IMR-90 (cell line): ENCODE measurements at regions not wholly inside any gene's neighbourhood (a gene's known extent, or its start where the extent isn't known, plus 50 kb on each side); places are given as distances from the start of the nearest gene placed in this dataset.
A peak's percentile ranks its signal among the peaks of the same experiment; 100 is the strongest.

Experiments used
- ATAC-seq: fragments of 200-7000 bp; cut with Tn5 transposase; 2 replicates; pipeline ENCODE4 v1.9.1; 2020; ENCODE audit warnings: low read depth, mild to moderate bottlenecking, moderate library complexity
- BruUV-seq: library from RNA; stranded (reverse); fragments of 400-500 nt; replicated peaks from 2 replicates; lab custom pipeline; 2021; lab: Mats Ljungman, UMichigan
- CTCF ChIA-PET: fragments of 300-600 bp; formaldehyde crosslinking; extraction: SDS; loops from one replicate; lab custom pipeline; 2021; ENCODE audit warnings: antibody characterized with exemption; lab: Yijun Ruan, JAX
- POLR2A ChIA-PET: fragments of 300-600 bp; sonication (Branson Sonifier 250); formaldehyde crosslinking; loops from one replicate; lab custom pipeline; 2022; ENCODE audit warnings: antibody characterized with exemption; ENCODE audit not compliant: unreplicated experiment; lab: Charles Lee
- DNase-seq: peaks from one replicate; pipeline ENCODE4 v3.0.0; 2013
- H2AFZ ChIP-seq: replicated peaks from 2 replicates; pipeline ENCODE3; 2013; ENCODE audit warnings: low read length, mild to moderate bottlenecking; ENCODE audit not compliant: poor library complexity
- H2AK5ac ChIP-seq: 2 replicates; pipeline ENCODE4 v1.6.1; 2013; ENCODE audit warnings: low read depth, low read length, inconsistent platforms
- H2AK9ac ChIP-seq: replicated peaks from 2 replicates; pipeline ENCODE3; 2013; ENCODE audit warnings: mild to moderate bottlenecking, low read depth, low read length, moderate library complexity; ENCODE audit not compliant: poor library complexity
- H2BK120ac ChIP-seq: 2 replicates; pipeline ENCODE4 v1.6.1; 2013; ENCODE audit warnings: low read depth, low read length, inconsistent platforms
- H2BK15ac ChIP-seq: 3 replicates; pipeline ENCODE4 v1.6.1; 2013; ENCODE audit warnings: low read depth, low read length, inconsistent platforms
- H2BK20ac ChIP-seq: 2 replicates; pipeline ENCODE4 v1.6.1; 2013; ENCODE audit warnings: low read depth, mild to moderate bottlenecking, inconsistent platforms, low read length, moderate library complexity
- H2BK5ac ChIP-seq: 2 replicates; pipeline ENCODE4 v1.6.1; 2013; ENCODE audit warnings: mild to moderate bottlenecking, low read depth, low read length, inconsistent platforms; ENCODE audit not compliant: poor library complexity, severe bottlenecking
- H3K14ac ChIP-seq: replicated peaks from 2 replicates; pipeline ENCODE4 v1.6.1; 2013; ENCODE audit warnings: low read depth, low read length, inconsistent platforms
- H3K18ac ChIP-seq: 2 replicates; pipeline ENCODE4 v1.6.1; 2013; ENCODE audit warnings: low read depth, low read length, control low read depth
- H3K23ac ChIP-seq: 2 replicates; pipeline ENCODE4 v1.6.1; 2013; ENCODE audit warnings: low read depth, low read length, inconsistent platforms
- H3K27ac ChIP-seq: 2 replicates; pipeline ENCODE4 v1.5.1; 2013; ENCODE audit warnings: mild to moderate bottlenecking, control low read depth, low read length; ENCODE audit not compliant: insufficient read depth
- H3K27me3 ChIP-seq: 2 replicates; pipeline ENCODE4 v1.6.1; 2013; ENCODE audit warnings: low read length; ENCODE audit not compliant: control insufficient read depth, insufficient read depth
- H3K36me3 ChIP-seq: 2 replicates; pipeline ENCODE4 v1.6.1; 2013; ENCODE audit warnings: low read length, mixed read lengths; ENCODE audit not compliant: control insufficient read depth, insufficient read depth
- H3K4ac ChIP-seq: 2 replicates; pipeline ENCODE4 v1.6.1; 2013; ENCODE audit warnings: low read depth, low read length, inconsistent platforms
- H3K4me1 ChIP-seq: 2 replicates; pipeline ENCODE4 v1.6.1; 2013; ENCODE audit warnings: low read length, mixed read lengths; ENCODE audit not compliant: control insufficient read depth, insufficient read depth
- H3K4me2 ChIP-seq: 2 replicates; pipeline ENCODE4 v1.6.1; 2013; ENCODE audit warnings: low read depth, mild to moderate bottlenecking, control low read depth, low read length, moderate library complexity
- H3K4me3 ChIP-seq: 2 replicates; pipeline ENCODE4 v1.5.1; 2013; ENCODE audit warnings: low read depth, mild to moderate bottlenecking, control low read depth, low read length, moderate library complexity; ENCODE audit not compliant: insufficient read depth
- H3K56ac ChIP-seq: 2 replicates; pipeline ENCODE4 v1.6.1; 2013; ENCODE audit warnings: low read length, inconsistent platforms; ENCODE audit not compliant: insufficient read depth; ENCODE audit errors: extremely low read depth
- H3K79me1 ChIP-seq, 2 experiments: 2 replicates each; pipeline ENCODE4 v1.6.1; 2013; ENCODE audit warnings: low read length in 2 of 2, inconsistent platforms in 1 of 2, low read depth in 1 of 2
- H3K9ac ChIP-seq: 2 replicates; pipeline ENCODE4 v1.6.1; 2013; ENCODE audit warnings: low read depth, low read length, control low read depth
- H3K9me1 ChIP-seq: 2 replicates; pipeline ENCODE4 v1.6.1; 2013; ENCODE audit warnings: low read length, inconsistent platforms; ENCODE audit not compliant: insufficient read depth
- H3K9me3 ChIP-seq: 2 replicates; pipeline ENCODE4 v1.6.1; 2013; ENCODE audit warnings: low read length; ENCODE audit not compliant: control insufficient read depth, insufficient read depth
- H4K20me1 ChIP-seq: 2 replicates; pipeline ENCODE4 v1.6.1; 2013; ENCODE audit warnings: low read length, inconsistent platforms; ENCODE audit not compliant: insufficient read depth
- H4K5ac ChIP-seq: 2 replicates; pipeline ENCODE4 v1.6.1; 2013; ENCODE audit warnings: mild to moderate bottlenecking, low read depth, low read length, control low read depth
- H4K8ac ChIP-seq, 2 experiments: 2 replicates each; pipeline ENCODE4 v1.6.1; 2013; ENCODE audit warnings: low read depth in 2 of 2, low read length in 2 of 2, control low read depth in 1 of 2, inconsistent platforms in 1 of 2
- H4K91ac ChIP-seq: 2 replicates; pipeline ENCODE4 v1.6.1; 2013; ENCODE audit warnings: low read depth, low read length, inconsistent platforms; ENCODE audit not compliant: insufficient read depth
- BHLHE40 ChIP-seq: fragments of 150-350 bp; IDR thresholded peaks from 2 replicates; pipeline ENCODE4 v1.6.1; 2016; ENCODE audit warnings: mild to moderate bottlenecking, low read depth, low read length
- FOS ChIP-seq: fragments of 150-350 bp; IDR thresholded peaks from 2 replicates; pipeline ENCODE4 v1.6.1; 2016; ENCODE audit warnings: low read depth, low read length
- MAFK ChIP-seq: IDR thresholded peaks from 2 replicates; pipeline ENCODE4 v1.6.1; 2012; ENCODE audit warnings: low read depth, low read length, improper control_type of control experiment
- RAD21 ChIP-seq: IDR thresholded peaks from 2 replicates; pipeline ENCODE4 v1.6.1; 2012; ENCODE audit warnings: low read length, improper control_type of control experiment
- RCOR1 ChIP-seq: IDR thresholded peaks from 2 replicates; pipeline ENCODE4 v1.6.1; 2012; ENCODE audit warnings: mild to moderate bottlenecking, low read length, improper control_type of control experiment; ENCODE audit not compliant: insufficient replicate concordance
- WGBS, 2 experiments: methylation state at CpG; one replicate each; pipeline versions ENCODE4 v1.1.5 to v1.1.7; 2013; ENCODE audit warnings: missing lambda C conversion rate in 2 of 2; ENCODE audit not compliant: insufficient read length in 1 of 2; ENCODE audit errors: extremely low coverage in 2 of 2; 5-methylcytosine and 5-hydroxymethylcytosine counted together
- dilution Hi-C: fragments of 300-500 bp; cut with HindIII; formaldehyde crosslinking; loops from one replicate; pipeline ENCODE4 v1.14.3; 2018; ENCODE audit warnings: low sequenced_read_pairs; ENCODE audit not compliant: unreplicated experiment
- in situ Hi-C: fragments of 300-500 bp; cut with MboI; formaldehyde crosslinking; loops from 3 replicates; pipeline ENCODE4 v1.14.3; 2019; ENCODE audit warnings: low sequenced_read_pairs, inconsistent platforms, mixed read lengths
- intact Hi-C: fragments of 100-400 bp; cut with micrococcal nuclease; formaldehyde crosslinking; loops from 2 replicates; pipeline ENCODE4 v1.10.0; 2022
- TF ChIP-seq, protein P1 (sequence below): conservative IDR thresholded peaks from 2 replicates; pipeline ENCODE4 v1.5.1; 2012; ENCODE audit warnings: mild to moderate bottlenecking, low read depth, low read length, improper control_type of control experiment

DNA sequence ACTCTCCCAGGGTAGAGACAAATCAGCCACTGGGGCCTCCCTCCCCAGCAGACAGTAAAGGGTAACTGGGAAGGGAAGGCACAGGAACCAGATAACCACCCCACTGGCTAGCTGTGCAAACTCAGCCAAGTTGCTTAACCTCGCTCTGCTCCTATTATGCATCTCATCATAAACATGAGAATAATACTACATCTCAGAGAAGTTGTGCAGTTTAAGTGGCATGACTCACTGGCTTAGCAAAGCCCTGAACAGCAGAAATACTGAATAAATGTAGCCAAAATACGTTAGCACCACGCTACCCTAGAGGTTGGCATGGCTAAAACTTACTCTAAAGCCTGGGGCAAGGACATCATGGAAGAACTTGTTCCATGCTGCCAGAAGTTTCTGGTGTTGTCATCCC is 128.1 kb upstream of the ANK3 start:
- TF ChIP-seq MAFK = no peak
- TF ChIP-seq RAD21 = no peak
- TF ChIP-seq, protein P1, sequence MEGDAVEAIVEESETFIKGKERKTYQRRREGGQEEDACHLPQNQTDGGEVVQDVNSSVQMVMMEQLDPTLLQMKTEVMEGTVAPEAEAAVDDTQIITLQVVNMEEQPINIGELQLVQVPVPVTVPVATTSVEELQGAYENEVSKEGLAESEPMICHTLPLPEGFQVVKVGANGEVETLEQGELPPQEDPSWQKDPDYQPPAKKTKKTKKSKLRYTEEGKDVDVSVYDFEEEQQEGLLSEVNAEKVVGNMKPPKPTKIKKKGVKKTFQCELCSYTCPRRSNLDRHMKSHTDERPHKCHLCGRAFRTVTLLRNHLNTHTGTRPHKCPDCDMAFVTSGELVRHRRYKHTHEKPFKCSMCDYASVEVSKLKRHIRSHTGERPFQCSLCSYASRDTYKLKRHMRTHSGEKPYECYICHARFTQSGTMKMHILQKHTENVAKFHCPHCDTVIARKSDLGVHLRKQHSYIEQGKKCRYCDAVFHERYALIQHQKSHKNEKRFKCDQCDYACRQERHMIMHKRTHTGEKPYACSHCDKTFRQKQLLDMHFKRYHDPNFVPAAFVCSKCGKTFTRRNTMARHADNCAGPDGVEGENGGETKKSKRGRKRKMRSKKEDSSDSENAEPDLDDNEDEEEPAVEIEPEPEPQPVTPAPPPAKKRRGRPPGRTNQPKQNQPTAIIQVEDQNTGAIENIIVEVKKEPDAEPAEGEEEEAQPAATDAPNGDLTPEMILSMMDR = no peak
- no peak for TF ChIP-seq RCOR1
- TF ChIP-seq BHLHE40 = no peak
- TF ChIP-seq FOS = no peak
- Histone ChIP-seq H2AFZ (no peak overlapping the region), H4K8ac (no peak overlapping the region), H3K18ac (no peak overlapping the region), H2AK9ac (no peak overlapping the region), H2BK15ac (no peak overlapping the region), H3K9ac (no peak overlapping the region), H3K36me3 (no peaks in the 10 kb centered on the region), H2AK5ac (no peak overlapping the region), H3K4me2 (no peak overlapping the region), H2BK5ac (no peak overlapping the region), H3K79me1 (no peaks in the 10 kb centered on the region), H3K23ac (no peak overlapping the region), H3K9me3 (no peaks in the 10 kb centered on the region), H3K4ac (no peak overlapping the region), H2BK20ac (no peak overlapping the region), H3K9me1 (no peaks in the 10 kb centered on the region), H3K4me3 (no peak overlapping the region), H4K5ac (no peak overlapping the region), H4K20me1 (no peaks in the 10 kb centered on the region), H3K14ac (no peak overlapping the region), H3K27me3 (peaks cover 1% of the 10 kb centered on the region; the same call in 1 of the 2 replicates), H3K4me1 (no peaks in the 10 kb centered on the region), H2BK120ac (no peak overlapping the region), H3K27ac (no peak overlapping the region), H4K91ac (no peak overlapping the region), H3K56ac (no peak overlapping the region)
- ChIA-PET CTCF (no interaction called here), POLR2A (no interaction called here)
- intact Hi-C loops (no loop called here), dilution Hi-C loops (no loop called here), in situ Hi-C loops (no loop called here)
- 80% methylated on average over 1 of the region's 3 CpGs; no CpG with 5 or more reads in 1 of the 2 experiments for WGBS, 2 experiments
- no peak for DNase-seq
- BruUV-seq = no TSS peak
- peak; percentile 51 for ATAC-seq
